Neural cell (in vitro differentiated cells): ENCODE measurements at regions not wholly inside any gene's neighbourhood (a gene's known extent, or its start where the extent isn't known, plus 50 kb on each side); places are given as distances from the start of the nearest gene placed in this dataset.
A peak's percentile ranks its signal among the peaks of the same experiment; 100 is the strongest.

Experiments used
- H2AFZ ChIP-seq: fragments of 200-600, 300-800 bp; sonication (generic), shearing (Covaris generic); 2 replicates; pipeline ENCODE4 v1.6.0; 2014; ENCODE audit warnings: low read depth, mild to moderate bottlenecking, antibody characterized with exemption, low read length, moderate library complexity
- H3F3A ChIP-seq: fragments of 200-600 bp; shearing (Covaris generic); 2 replicates; pipeline ENCODE4 v1.6.1; 2016; ENCODE audit warnings: mild to moderate bottlenecking, moderate library complexity, mixed read lengths, antibody characterized with exemption, low read length; ENCODE audit not compliant: insufficient read depth, poor library complexity, severe bottlenecking
- H3K27ac ChIP-seq: fragments of 200-600, 300-800 bp; sonication (generic), shearing (Covaris generic); 2 replicates; pipeline ENCODE4 v1.5.1; 2014; ENCODE audit warnings: mild to moderate bottlenecking, low read length, moderate library complexity
- H3K27me3 ChIP-seq: fragments of 300-800, 200-600 bp; sonication (generic), shearing (Covaris generic); 2 replicates; pipeline ENCODE4 v1.6.0; 2014; ENCODE audit warnings: mild to moderate bottlenecking, low read depth, low read length, moderate library complexity; ENCODE audit not compliant: insufficient read depth
- H3K36me3 ChIP-seq: fragments of 300-800, 200-600 bp; sonication (generic), shearing (Covaris generic); 2 replicates; pipeline ENCODE4 v1.5.1; 2014; ENCODE audit warnings: mild to moderate bottlenecking, antibody characterized with exemption, low read length, moderate library complexity; ENCODE audit not compliant: insufficient read depth
- H3K4me2 ChIP-seq: fragments of 300-800, 200-600 bp; sonication (generic), shearing (Covaris generic); 2 replicates; pipeline ENCODE4 v1.6.0; 2014; ENCODE audit warnings: mild to moderate bottlenecking, low read length
- H3K4me3 ChIP-seq: fragments of 300-800, 200-600 bp; sonication (generic), shearing (Covaris generic); 2 replicates; pipeline ENCODE4 v1.5.1; 2014; ENCODE audit warnings: mild to moderate bottlenecking, low read length, moderate library complexity
- H3K79me2 ChIP-seq: fragments of 200-600 bp; shearing (Covaris generic); replicated peaks from 2 replicates; pipeline ENCODE4 v1.6.0; 2014; ENCODE audit warnings: mild to moderate bottlenecking, low read length, moderate library complexity; ENCODE audit not compliant: insufficient read depth
- H3K9ac ChIP-seq: fragments of 300-800, 200-600 bp; sonication (generic), shearing (Covaris generic); 2 replicates; pipeline ENCODE4 v1.6.1; 2016; ENCODE audit warnings: mild to moderate bottlenecking, low read length, mixed read lengths
- H3K9me2 ChIP-seq: fragments of 200-600 bp; shearing (Covaris generic); 2 replicates; pipeline ENCODE4 v1.6.1; 2016; ENCODE audit warnings: mild to moderate bottlenecking, low read length, mixed read lengths; ENCODE audit not compliant: insufficient read depth
- H3K9me3 ChIP-seq: fragments of 200-600, 300-800 bp; sonication (generic), shearing (Covaris generic); 2 replicates; pipeline ENCODE4 v1.6.1; 2016; ENCODE audit warnings: mild to moderate bottlenecking, mixed run types, low read length, moderate library complexity, mixed read lengths
- H4K20me1 ChIP-seq: fragments of 200-600 bp; shearing (Covaris generic); 2 replicates; pipeline ENCODE4 v1.6.1; 2016; ENCODE audit warnings: mild to moderate bottlenecking, mixed run types; ENCODE audit not compliant: insufficient read depth
- EP300 ChIP-seq: fragments of 450-650 bp; conservative IDR thresholded peaks from 2 replicates; pipeline ENCODE4 v1.6.1; 2014; ENCODE audit warnings: antibody characterized with exemption, mild to moderate bottlenecking, moderate library complexity; ENCODE audit not compliant: poor library complexity, severe bottlenecking
- EZH2 ChIP-seq: fragments of 200-600, 300-800 bp; shearing (Covaris generic), sonication (generic); IDR thresholded peaks from 2 replicates; pipeline ENCODE4 v1.6.1; 2014; ENCODE audit warnings: antibody characterized with exemption, low read length, borderline replicate concordance, mild to moderate bottlenecking; ENCODE audit not compliant: insufficient read depth, poor library complexity, severe bottlenecking
- MXI1 ChIP-seq: fragments of 450-650 bp; conservative IDR thresholded peaks from 2 replicates; pipeline ENCODE4 v1.6.1; 2014; ENCODE audit warnings: antibody characterized with exemption, mild to moderate bottlenecking; ENCODE audit not compliant: poor library complexity, severe bottlenecking
- POLR2AphosphoS5 ChIP-seq: IDR thresholded peaks from 2 replicates; pipeline ENCODE4 v1.6.1; 2012
- RAD21 ChIP-seq: fragments of 450-650 bp; conservative IDR thresholded peaks from 2 replicates; pipeline ENCODE4 v1.6.1; 2014; ENCODE audit warnings: antibody characterized with exemption, mild to moderate bottlenecking, moderate library complexity
- SMC3 ChIP-seq: fragments of 450-650 bp; conservative IDR thresholded peaks from 2 replicates; pipeline ENCODE4 v1.6.1; 2014; ENCODE audit warnings: antibody characterized with exemption, mild to moderate bottlenecking, moderate library complexity; ENCODE audit not compliant: poor library complexity
- TAF1 ChIP-seq: IDR thresholded peaks from 2 replicates; pipeline ENCODE4 v1.6.1; 2012; ENCODE audit warnings: low read depth
- TF ChIP-seq, protein P1 (sequence below): IDR thresholded peaks from 2 replicates; pipeline ENCODE4 v1.6.1; 2012; ENCODE audit warnings: borderline replicate concordance
- TF ChIP-seq, protein P2 (sequence below): fragments of 450-650 bp; IDR thresholded peaks from 2 replicates; pipeline ENCODE4 v1.5.1; 2014; ENCODE audit warnings: antibody characterized with exemption, mild to moderate bottlenecking, moderate library complexity; ENCODE audit not compliant: poor library complexity, severe bottlenecking

DNA sequence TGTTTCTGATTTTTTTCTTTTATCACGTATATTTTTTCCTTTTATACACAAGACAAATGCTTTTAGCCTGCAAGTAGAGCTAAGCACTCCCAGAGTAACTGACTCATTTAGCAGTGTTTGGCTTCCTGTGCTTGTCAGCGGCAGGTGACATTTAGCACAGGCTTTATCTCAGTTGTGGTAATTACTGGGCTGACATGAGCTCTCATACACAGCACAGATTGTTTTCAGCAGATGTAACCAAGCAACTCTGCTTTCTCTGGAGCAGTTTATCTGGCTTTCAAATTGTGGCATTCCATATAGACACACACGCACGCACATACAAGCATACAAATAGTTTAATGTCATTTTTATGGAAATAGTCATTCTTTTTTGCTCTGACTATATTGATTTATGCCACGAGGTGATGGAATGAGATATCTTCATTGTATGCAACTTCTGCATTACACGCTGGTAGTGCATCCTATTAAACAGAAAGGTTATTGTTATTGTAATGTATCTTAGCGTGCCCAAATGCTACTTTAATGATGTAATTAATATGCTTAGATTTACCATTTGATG lies 379.0 kb upstream of the GRAMD2B start:
- no peaks in the 10 kb centered on the region for H3K9me2 ChIP-seq
- H3K4me3 ChIP-seq = peak overlapping the region; percentile 53
- H3K36me3 ChIP-seq = no peaks in the 10 kb centered on the region
- no peaks in the 10 kb centered on the region for H3K9me3 ChIP-seq
- no peak overlapping the region for H2AFZ ChIP-seq
- peak overlapping the region; percentile 95 for H3K27ac ChIP-seq
- no peaks in the 10 kb centered on the region for H3K27me3 ChIP-seq
- TF ChIP-seq SMC3 = peak; percentile 62
- TF ChIP-seq, protein P1, sequence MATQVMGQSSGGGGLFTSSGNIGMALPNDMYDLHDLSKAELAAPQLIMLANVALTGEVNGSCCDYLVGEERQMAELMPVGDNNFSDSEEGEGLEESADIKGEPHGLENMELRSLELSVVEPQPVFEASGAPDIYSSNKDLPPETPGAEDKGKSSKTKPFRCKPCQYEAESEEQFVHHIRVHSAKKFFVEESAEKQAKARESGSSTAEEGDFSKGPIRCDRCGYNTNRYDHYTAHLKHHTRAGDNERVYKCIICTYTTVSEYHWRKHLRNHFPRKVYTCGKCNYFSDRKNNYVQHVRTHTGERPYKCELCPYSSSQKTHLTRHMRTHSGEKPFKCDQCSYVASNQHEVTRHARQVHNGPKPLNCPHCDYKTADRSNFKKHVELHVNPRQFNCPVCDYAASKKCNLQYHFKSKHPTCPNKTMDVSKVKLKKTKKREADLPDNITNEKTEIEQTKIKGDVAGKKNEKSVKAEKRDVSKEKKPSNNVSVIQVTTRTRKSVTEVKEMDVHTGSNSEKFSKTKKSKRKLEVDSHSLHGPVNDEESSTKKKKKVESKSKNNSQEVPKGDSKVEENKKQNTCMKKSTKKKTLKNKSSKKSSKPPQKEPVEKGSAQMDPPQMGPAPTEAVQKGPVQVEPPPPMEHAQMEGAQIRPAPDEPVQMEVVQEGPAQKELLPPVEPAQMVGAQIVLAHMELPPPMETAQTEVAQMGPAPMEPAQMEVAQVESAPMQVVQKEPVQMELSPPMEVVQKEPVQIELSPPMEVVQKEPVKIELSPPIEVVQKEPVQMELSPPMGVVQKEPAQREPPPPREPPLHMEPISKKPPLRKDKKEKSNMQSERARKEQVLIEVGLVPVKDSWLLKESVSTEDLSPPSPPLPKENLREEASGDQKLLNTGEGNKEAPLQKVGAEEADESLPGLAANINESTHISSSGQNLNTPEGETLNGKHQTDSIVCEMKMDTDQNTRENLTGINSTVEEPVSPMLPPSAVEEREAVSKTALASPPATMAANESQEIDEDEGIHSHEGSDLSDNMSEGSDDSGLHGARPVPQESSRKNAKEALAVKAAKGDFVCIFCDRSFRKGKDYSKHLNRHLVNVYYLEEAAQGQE = peak; percentile 92
- peak; percentile 65 for TF ChIP-seq MXI1
- peak; percentile 63 for TF ChIP-seq RAD21
- TF ChIP-seq TAF1 = no peak
- TF ChIP-seq POLR2AphosphoS5 = peak; percentile 99
- TF ChIP-seq, protein P2, sequence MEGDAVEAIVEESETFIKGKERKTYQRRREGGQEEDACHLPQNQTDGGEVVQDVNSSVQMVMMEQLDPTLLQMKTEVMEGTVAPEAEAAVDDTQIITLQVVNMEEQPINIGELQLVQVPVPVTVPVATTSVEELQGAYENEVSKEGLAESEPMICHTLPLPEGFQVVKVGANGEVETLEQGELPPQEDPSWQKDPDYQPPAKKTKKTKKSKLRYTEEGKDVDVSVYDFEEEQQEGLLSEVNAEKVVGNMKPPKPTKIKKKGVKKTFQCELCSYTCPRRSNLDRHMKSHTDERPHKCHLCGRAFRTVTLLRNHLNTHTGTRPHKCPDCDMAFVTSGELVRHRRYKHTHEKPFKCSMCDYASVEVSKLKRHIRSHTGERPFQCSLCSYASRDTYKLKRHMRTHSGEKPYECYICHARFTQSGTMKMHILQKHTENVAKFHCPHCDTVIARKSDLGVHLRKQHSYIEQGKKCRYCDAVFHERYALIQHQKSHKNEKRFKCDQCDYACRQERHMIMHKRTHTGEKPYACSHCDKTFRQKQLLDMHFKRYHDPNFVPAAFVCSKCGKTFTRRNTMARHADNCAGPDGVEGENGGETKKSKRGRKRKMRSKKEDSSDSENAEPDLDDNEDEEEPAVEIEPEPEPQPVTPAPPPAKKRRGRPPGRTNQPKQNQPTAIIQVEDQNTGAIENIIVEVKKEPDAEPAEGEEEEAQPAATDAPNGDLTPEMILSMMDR = peak; percentile 22
- TF ChIP-seq EZH2 = no peak
- peak; percentile 99 for TF ChIP-seq EP300
- peak overlapping the region; percentile 63 for H3K4me2 ChIP-seq
- no peaks in the 10 kb centered on the region for H4K20me1 ChIP-seq
- peak overlapping the region; percentile 66 for H3K9ac ChIP-seq
- H3K79me2 ChIP-seq = no peaks in the 10 kb centered on the region
- peaks cover 13% of the 10 kb centered on the region for H3F3A ChIP-seq

DNA sequence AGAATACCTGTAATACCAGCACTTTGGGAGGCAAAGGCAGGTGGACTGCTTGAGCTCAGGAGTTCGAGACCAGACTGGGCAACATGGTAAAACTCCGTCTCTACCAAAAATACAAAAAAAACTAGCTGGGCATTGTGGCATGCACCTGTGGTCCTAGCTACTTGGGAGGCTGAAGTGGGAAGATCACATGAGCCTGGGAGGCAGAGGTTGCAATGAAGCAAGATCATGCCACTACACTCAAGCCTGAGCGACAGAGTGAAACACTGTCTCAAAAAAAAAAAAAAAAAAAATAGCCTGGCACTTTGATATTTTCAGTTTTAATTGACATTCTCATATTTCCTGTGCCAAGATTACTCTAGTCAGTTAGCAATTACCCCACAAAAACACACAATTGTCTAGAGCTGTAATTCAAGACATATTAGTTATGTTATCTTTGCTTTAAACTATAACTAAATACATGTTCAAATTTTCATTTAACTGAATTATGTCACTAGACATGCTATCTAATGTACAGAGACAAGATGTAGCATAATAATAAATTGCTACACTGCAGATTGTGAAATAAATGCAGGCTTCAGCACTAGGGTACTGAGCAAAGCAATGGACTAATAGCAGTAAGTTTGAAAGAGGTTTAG lies 378.2 kb upstream of the GRAMD2B start:
- Histone ChIP-seq H3F3A (peaks cover 13% of the 10 kb centered on the region), H2AFZ (no peak overlapping the region), H3K9me2 (no peaks in the 10 kb centered on the region), H3K27me3 (no peaks in the 10 kb centered on the region), H3K4me2 (peak overlapping the region; percentile 63), H3K9ac (peak overlapping the region; percentile 65), H3K27ac (peak overlapping the region; percentile 95), H3K9me3 (no peaks in the 10 kb centered on the region), H4K20me1 (no peaks in the 10 kb centered on the region), H3K79me2 (no peaks in the 10 kb centered on the region), H3K36me3 (no peaks in the 10 kb centered on the region), H3K4me3 (peak overlapping the region; percentile 53)
- TF ChIP-seq, protein P1 = no peak
- no peak for TF ChIP-seq EP300
- TF ChIP-seq, protein P2 = no peak
- no peak for TF ChIP-seq MXI1
- TF ChIP-seq RAD21 = no peak
- no peak for TF ChIP-seq POLR2AphosphoS5
- TF ChIP-seq SMC3 = no peak
- TF ChIP-seq TAF1 = no peak
- TF ChIP-seq EZH2 = no peak
